GM12878 (cell line): ENCODE measurements at regions not wholly inside any gene's neighbourhood (a gene's known extent, or its start where the extent isn't known, plus 50 kb on each side); places are given as distances from the start of the nearest gene placed in this dataset.

ENCODE experiments used
- CTCF ChIP-seq, 3 experiments: IDR thresholded peaks in 2 of 3; conservative IDR thresholded peaks in 1 of 3; 2 replicates each; pipeline ENCODE4 v1.5.1; 2011; ENCODE audit warnings: low read depth in 3 of 3, low read length in 3 of 3, mild to moderate bottlenecking in 3 of 3, control low read depth in 2 of 3, moderate library complexity in 2 of 3, inconsistent platforms in 1 of 3, mixed read lengths in 1 of 3; ENCODE audit not compliant: control insufficient read depth in 2 of 3, insufficient read depth in 1 of 3; ENCODE audit errors: extremely low read depth in 1 of 3
- EP300 ChIP-seq, 2 experiments: fragments of 150-350 bp in 1 of 2; IDR thresholded peaks; 2 replicates each; pipeline ENCODE4 v1.6.1; 2011 to 2012; ENCODE audit warnings: low read depth in 2 of 2, low read length in 2 of 2, borderline replicate concordance in 1 of 2, improper control_type of control experiment in 1 of 2, inconsistent platforms in 1 of 2; ENCODE audit not compliant: control insufficient read depth in 1 of 2
- HDAC6 ChIP-seq: fragments of 200-600 bp; sonication (generic); IDR thresholded peaks from one replicate; pipeline ENCODE4 v1.8.0; 2017; ENCODE audit warnings: antibody characterized with exemption; ENCODE audit not compliant: unreplicated experiment
- USF2 ChIP-seq: IDR thresholded peaks from 2 replicates; pipeline ENCODE4 v1.6.1; 2011; ENCODE audit warnings: low read depth, low read length, improper control_type of control experiment, borderline replicate concordance
- ZZZ3 ChIP-seq: IDR thresholded peaks from 2 replicates; pipeline ENCODE4 v1.6.1; 2011; ENCODE audit warnings: low read depth; ENCODE audit not compliant: control insufficient read depth, insufficient read length

- TF ChIP-seq HDAC6 (no peak), CTCF (IDR thresholded peaks at IDR 0.05 in 2 of 3, conservative IDR thresholded peaks at IDR 0.05 in 1 of 3; ENCODE audit: control insufficient read depth in 2 of 3, extremely low read depth in 1 of 3, insufficient read depth in 1 of 3, low read depth in 3 of 3, low read length in 3 of 3) (no peak), USF2 (no peak), ZZZ3 (no peak), EP300 (IDR thresholded peaks at IDR 0.05; ENCODE audit: borderline replicate concordance in 1 of 2, control insufficient read depth in 1 of 2, low read depth in 2 of 2, low read length in 2 of 2) (no peak)
These were observed 76.6 kb upstream of the ABI1 start for GRCh38 chr10:26937371-26937770.
